BJ (cell line): ENCODE measurements at regions not wholly inside any gene's neighbourhood (a gene's known extent, or its start where the extent isn't known, plus 50 kb on each side); places are given as distances from the start of the nearest gene placed in this dataset.

ENCODE experiments used
- CTCF ChIA-PET: fragments of 350-600 bp; formaldehyde crosslinking; extraction: SDS; loops from one replicate; lab custom pipeline; 2021; ENCODE audit warnings: antibody characterized with exemption, inconsistent platforms; lab: Yijun Ruan, JAX
- POLR2A ChIA-PET: fragments of 300-600 bp; sonication (Branson Sonifier 250); formaldehyde crosslinking; extraction: SDS; loops from one replicate; lab custom pipeline; 2021; ENCODE audit warnings: antibody characterized with exemption; lab: Charles Lee
- DNase-seq: peaks from one replicate; pipeline ENCODE4 v3.0.0-alpha.2; 2011; ENCODE audit warnings: low read depth
- H3K27me3 ChIP-seq: 2 replicates; pipeline ENCODE4 v1.6.0; 2011; ENCODE audit warnings: low read length; ENCODE audit not compliant: control insufficient read depth, insufficient read depth
- H3K36me3 ChIP-seq: 2 replicates; pipeline ENCODE4 v1.5.1; 2011; ENCODE audit warnings: low read length; ENCODE audit not compliant: control insufficient read depth, insufficient read depth
- H3K4me3 ChIP-seq: 2 replicates; pipeline ENCODE4 v1.5.1; 2011; ENCODE audit warnings: low read depth, mild to moderate bottlenecking, control low read depth, low read length
- TF ChIP-seq, protein P1 (sequence below): IDR thresholded peaks from 2 replicates; pipeline ENCODE4 v1.5.1; 2011; ENCODE audit warnings: low read depth, mild to moderate bottlenecking, control low read depth, inconsistent platforms, low read length, moderate library complexity; ENCODE audit not compliant: insufficient read depth

DNA sequence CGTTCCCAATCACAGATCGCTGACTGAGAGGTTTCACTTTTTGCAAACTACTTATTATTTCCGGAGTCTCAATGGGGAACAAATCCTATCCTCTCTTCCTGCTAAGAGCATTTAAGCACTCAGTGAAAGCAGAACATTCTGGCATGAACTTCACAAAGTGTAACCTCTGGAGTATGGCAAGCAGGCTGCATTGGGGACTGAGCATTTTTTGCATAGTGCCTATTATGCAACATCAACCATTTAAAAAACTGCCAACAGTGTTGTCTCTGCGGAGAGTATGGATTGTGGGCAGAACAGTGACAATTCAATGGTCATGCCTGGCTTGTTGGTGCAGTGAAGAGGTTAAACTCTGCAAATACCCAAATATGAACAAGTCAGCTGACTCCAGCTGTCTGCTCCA, 484.6 kb downstream of the OLFM4 start:
- POLR2A ChIA-PET: no interaction called here
- TF ChIP-seq, protein P1, sequence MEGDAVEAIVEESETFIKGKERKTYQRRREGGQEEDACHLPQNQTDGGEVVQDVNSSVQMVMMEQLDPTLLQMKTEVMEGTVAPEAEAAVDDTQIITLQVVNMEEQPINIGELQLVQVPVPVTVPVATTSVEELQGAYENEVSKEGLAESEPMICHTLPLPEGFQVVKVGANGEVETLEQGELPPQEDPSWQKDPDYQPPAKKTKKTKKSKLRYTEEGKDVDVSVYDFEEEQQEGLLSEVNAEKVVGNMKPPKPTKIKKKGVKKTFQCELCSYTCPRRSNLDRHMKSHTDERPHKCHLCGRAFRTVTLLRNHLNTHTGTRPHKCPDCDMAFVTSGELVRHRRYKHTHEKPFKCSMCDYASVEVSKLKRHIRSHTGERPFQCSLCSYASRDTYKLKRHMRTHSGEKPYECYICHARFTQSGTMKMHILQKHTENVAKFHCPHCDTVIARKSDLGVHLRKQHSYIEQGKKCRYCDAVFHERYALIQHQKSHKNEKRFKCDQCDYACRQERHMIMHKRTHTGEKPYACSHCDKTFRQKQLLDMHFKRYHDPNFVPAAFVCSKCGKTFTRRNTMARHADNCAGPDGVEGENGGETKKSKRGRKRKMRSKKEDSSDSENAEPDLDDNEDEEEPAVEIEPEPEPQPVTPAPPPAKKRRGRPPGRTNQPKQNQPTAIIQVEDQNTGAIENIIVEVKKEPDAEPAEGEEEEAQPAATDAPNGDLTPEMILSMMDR: no peak
- DNase-seq: no peak
- CTCF ChIA-PET: no interaction called here
- H3K27me3 ChIP-seq: no peaks in the 10 kb centered on the region
- no peaks in the 10 kb centered on the region for H3K36me3 ChIP-seq
- H3K4me3 ChIP-seq: no peak overlapping the region

DNA sequence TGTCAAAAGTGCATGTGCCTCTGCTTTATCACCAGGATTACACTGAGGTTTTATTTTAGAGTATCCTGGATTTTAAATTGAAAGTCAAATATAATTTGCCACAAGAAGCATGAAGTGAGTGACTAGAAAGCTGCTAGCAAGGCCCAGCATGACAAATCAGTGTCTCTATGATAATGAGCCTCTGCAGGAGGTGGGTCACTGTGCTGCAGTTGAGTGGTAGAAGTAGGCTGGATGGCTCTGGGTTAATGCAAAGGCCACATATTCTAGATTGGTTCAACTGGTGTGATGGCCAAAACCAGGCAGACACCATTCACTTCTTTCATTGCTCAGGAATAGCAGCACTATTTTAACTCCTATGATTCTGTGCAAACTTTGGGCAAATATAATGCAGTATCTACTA, 491.5 kb downstream of the OLFM4 start:
- CTCF ChIA-PET: no interaction called here
- H3K27me3 ChIP-seq: no peaks in the 10 kb centered on the region
- TF ChIP-seq, protein P1: no peak
- H3K36me3 ChIP-seq: no peaks in the 10 kb centered on the region
- POLR2A ChIA-PET: no interaction called here
- no peak for DNase-seq
- no peak overlapping the region for H3K4me3 ChIP-seq

DNA sequence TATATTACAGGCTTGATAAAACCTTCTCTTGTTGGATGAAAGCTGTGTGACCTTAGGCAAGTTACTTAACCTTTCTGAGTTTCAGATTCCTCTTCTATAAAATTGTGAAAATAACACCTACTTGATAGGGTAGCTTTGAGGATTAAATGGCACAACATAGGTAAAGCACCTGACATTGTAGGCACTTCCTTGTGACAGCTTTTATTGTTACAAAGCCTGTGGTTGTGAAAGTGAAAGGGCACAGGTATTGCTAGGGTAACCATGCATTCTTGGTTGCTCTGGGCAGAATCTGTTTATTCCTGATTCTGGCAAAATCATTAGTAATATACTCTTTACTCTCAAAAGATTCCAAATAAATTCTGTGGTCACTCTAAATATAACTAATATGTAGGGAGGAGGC, 493.4 kb downstream of the OLFM4 start:
- Histone ChIP-seq H3K27me3 (no peaks in the 10 kb centered on the region), H3K4me3 (no peak overlapping the region), H3K36me3 (no peaks in the 10 kb centered on the region)
- DNase-seq: no peak
- TF ChIP-seq, protein P1: no peak
- ChIA-PET CTCF (no interaction called here), POLR2A (no interaction called here)

DNA sequence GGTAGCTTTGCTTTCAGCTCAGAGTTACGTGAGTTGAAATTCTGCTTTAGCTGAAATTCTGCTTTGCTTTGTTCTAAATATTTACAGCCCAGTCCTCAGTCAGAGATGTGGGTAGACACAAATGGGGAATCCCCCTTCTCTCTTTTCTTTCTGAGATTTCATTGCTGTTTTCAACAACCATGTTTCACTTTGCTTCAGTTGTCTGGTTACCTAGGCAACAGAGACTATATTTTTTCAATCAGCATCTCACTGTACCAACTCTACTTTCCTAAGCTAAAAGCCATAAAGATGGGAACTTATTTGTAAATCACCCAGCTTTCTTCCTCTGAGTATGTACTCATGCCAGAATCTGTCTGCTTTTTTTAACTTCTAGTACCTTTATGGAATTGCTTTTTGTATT, 509.0 kb downstream of the OLFM4 start:
- TF ChIP-seq, protein P1: no peak
- ChIA-PET POLR2A (no interaction called here), CTCF (no interaction called here)
- Histone ChIP-seq H3K36me3 (no peaks in the 10 kb centered on the region), H3K4me3 (no peak overlapping the region), H3K27me3 (no peaks in the 10 kb centered on the region)
- DNase-seq: no peak

DNA sequence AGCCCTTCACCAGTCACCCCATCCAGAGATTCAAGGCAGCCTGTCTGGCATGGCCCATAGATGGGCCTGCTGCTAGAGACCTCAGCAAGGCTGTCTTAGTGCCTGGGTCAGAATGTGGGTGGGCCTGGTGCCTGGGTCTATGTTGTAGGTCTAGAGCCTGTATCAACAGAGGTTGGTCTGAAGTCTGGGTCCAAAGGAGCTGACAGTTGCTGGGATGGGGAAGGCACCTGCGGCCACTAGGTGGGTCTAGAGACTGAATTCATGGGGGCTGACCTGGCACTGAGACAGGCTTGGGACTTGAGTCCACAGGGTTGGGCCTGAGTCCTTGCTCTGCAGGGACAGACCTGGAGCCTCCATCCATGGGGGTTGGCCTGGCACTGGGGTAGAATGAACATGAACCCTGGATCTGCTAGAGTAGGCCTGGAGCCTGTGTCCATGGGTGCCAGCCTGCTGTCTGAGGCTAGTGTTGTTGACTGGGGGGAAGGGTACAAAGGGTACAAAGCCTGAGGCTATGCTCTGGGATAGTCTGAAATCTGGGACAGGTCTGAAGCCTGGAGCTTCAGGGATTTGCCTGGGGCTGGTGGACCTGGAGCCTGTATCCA, 516.8 kb downstream of the OLFM4 start:
- no peak for DNase-seq
- ChIA-PET POLR2A (no interaction called here), CTCF (no interaction called here)
- Histone ChIP-seq H3K36me3 (no peaks in the 10 kb centered on the region), H3K4me3 (no peak overlapping the region), H3K27me3 (no peaks in the 10 kb centered on the region)
- TF ChIP-seq, protein P1: no peak
